ENCODE measurements at regions not wholly inside any gene's neighbourhood (a gene's known extent, or its start where the extent isn't known, plus 50 kb on each side); places are given as distances from the start of the nearest gene placed in this dataset.
"Not testable (repeated sequence)": the region's sequence is repeated elsewhere in the genome, so short reads cannot be mapped to it uniquely, and the experiment has no call there.

- no peak for ATAC-seq
Measured at GRCh38 chr4:57854748-57855147, 744.6 kb upstream of the IGFBP7 start.

- no peak for ATAC-seq
Measured at GRCh38 chr4:57850141-57850540, 740.0 kb upstream of the IGFBP7 start.

GRCh38 chr4:57832083-57832482 is 721.9 kb upstream of the IGFBP7 start:
- no peak for ATAC-seq

- ATAC-seq: no peak
Measured at GRCh38 chr4:57789666-57790065, 679.5 kb upstream of the IGFBP7 start.

- peak; percentile 26 for ATAC-seq
Measured at GRCh38 chr4:57777876-57778275, 667.7 kb upstream of the IGFBP7 start.

- no peak for ATAC-seq
Measured at GRCh38 chr4:57774681-57775080, 664.5 kb upstream of the IGFBP7 start.

- no peak for ATAC-seq
Measured at GRCh38 chr4:57774171-57774570, 664.0 kb upstream of the IGFBP7 start.

GRCh38 chr4:57766341-57766740 is 656.2 kb upstream of the IGFBP7 start:
- ATAC-seq: no peak

- ATAC-seq: no peak
Measured at GRCh38 chr4:57764856-57765255, 654.7 kb upstream of the IGFBP7 start.

- no peak for ATAC-seq
Measured at GRCh38 chr4:57763070-57763469, 652.9 kb upstream of the IGFBP7 start.

- ATAC-seq: no peak
Measured at GRCh38 chr4:57740625-57741190, 630.5 kb upstream of the IGFBP7 start.

- ATAC-seq: no peak
Measured at GRCh38 chr4:57736781-57737180, 626.6 kb upstream of the IGFBP7 start.

- ATAC-seq: no peak
Measured at GRCh38 chr4:57734104-57734670, 624.0 kb upstream of the IGFBP7 start.

GRCh38 chr4:57729775-57730570 is 619.8 kb upstream of the IGFBP7 start:
- ATAC-seq: not testable (repeated sequence)

- no peak for ATAC-seq
Measured at GRCh38 chr4:57726154-57726553, 616.0 kb upstream of the IGFBP7 start.

- ATAC-seq: no peak
Measured at GRCh38 chr4:57719456-57719855, 609.3 kb upstream of the IGFBP7 start.

GRCh38 chr4:57714313-57714712 is 604.1 kb upstream of the IGFBP7 start:
- not testable (repeated sequence) for ATAC-seq

- ATAC-seq: no peak
Measured at GRCh38 chr4:57710053-57710452, 599.9 kb upstream of the IGFBP7 start.

GRCh38 chr4:57691370-57691769 is 581.2 kb upstream of the IGFBP7 start:
- no peak for ATAC-seq

GRCh38 chr4:57689693-57690205 is 579.6 kb upstream of the IGFBP7 start:
- ATAC-seq: no peak

GRCh38 chr4:57682275-57682674 is 572.1 kb upstream of the IGFBP7 start:
- no peak for ATAC-seq

- no peak for ATAC-seq
Measured at GRCh38 chr4:57679969-57680368, 569.8 kb upstream of the IGFBP7 start.

- no peak for ATAC-seq
Measured at GRCh38 chr4:57676394-57676793, 566.2 kb upstream of the IGFBP7 start.
